NCI-H1105 (cell line): ENCODE measurements at regions not wholly inside any gene's neighbourhood (a gene's known extent, or its start where the extent isn't known, plus 50 kb on each side); places are given as distances from the start of the nearest gene placed in this dataset.
A peak's percentile ranks its signal among the peaks of the same experiment; 100 is the strongest.
"Not testable (repeated sequence)": the region's sequence is repeated elsewhere in the genome, so short reads cannot be mapped to it uniquely, and the experiment has no call there.

Source experiments
- DNase-seq: peaks from one replicate; lab custom pipeline; 2025; lab: John Stamatoyannopoulos, UW

DNA sequence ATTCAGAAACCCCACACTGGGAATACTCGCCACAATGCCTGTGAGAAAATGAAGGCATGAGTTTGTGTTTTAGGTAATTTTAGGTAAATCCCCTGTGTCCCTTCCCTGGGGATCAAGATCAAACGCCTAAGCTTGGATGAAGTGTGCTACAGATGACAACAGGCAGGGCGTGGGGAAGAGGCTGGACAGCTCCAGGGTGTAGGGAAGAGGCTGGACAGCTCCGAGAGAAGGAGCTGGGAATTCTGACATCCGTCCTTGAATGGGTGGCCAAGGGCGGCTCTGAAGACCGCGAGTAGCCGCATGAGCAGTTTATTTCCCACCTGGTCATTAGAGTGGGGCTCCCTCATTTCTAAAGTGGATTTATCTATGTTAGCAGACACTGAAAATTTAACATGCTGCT, 109.7 kb downstream of the RAMP3 start:
- no peak for DNase-seq

DNA sequence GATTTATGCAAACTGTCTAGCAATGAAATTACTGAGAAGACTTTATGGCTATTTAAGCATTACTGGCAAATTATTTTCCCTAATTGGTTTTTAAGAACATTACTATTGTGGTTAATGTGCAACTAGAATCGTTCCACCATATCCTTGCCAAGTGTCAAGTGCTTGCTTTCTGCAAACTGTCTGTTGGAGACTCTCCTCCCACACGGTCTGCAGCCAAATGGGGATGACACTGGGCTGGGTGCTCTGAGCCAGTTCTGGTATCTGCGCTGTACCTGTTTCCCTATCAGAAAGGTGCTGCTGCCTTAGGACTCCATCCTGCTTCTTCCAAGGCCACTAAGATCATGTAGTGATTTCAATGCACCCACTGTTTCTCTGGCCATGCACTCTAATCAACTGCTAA, 110.4 kb downstream of the RAMP3 start:
- peak; percentile 73 for DNase-seq

- DNase-seq = no peak
These were observed 111.6 kb downstream of the RAMP3 start for GRCh38 chr7:45269192-45269591.

DNA sequence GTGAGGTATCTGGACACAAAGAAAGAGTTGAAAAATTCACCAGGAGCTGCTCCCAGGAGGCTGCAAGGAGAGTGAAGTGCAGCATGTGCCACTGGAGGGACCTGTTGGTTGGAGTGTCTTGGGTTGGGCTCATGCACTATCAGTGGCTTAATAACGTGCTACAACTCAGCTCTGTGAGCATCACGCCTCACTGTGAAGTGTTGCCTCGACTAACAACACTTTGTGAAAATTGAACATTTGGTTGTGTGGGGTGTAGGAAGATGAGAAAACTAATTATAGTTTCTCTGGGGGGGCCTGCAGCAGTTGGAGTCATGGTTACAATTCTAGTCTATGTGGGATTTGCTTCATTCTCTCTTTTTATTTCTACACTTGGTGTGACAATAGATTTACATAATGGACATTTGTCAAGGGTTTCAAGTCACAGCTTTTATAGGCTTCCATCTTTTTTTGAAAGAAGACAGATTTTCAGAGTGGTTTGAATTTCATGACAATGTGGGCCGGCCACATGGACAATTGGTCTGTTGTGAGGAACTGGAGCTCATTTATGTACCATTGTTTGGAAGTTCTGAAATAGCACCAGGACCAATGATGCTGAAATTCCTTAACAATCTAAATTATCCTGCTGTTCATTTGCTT, 121.3 kb downstream of the RAMP3 start:
- no peak for DNase-seq

DNA sequence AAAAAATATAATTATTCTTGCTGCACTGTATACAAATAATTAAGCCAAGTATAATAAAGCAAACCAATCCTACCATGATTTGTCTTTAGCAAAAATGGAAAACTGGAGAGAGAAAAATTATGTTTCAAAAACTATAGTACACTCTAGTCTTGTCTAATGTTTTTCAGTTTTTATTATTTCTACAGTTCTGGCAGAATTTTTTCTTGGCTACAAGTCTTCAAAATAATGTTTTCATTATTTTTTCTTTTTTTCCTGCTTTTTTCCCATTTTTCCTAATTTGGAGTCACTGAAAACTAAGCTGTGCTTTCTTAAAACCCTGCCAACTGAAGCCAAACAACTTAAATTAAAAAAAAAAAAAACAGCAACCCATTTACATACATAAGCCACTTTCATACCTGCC, 132.0 kb downstream of the RAMP3 start:
- not testable (repeated sequence) for DNase-seq

DNA sequence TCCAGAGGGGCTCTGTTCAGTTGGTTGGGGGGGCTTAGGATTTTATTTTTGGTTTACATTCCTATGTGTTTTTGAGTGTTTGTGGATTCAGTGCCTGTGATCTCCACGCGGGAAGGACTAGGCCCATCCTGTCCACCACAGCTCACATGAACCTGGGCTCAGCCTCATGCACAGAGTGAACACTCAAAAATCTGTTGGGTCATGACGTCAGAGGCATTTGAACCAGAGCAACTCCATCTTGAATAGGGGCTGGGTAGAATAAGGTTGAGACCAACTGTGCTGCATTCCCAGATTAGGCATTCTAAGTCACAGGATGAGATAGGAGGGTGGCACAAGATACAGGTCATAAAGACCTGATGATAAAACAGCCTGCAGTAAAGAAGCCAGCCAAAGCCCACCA, 133.3 kb downstream of the RAMP3 start:
- no peak for DNase-seq

DNA sequence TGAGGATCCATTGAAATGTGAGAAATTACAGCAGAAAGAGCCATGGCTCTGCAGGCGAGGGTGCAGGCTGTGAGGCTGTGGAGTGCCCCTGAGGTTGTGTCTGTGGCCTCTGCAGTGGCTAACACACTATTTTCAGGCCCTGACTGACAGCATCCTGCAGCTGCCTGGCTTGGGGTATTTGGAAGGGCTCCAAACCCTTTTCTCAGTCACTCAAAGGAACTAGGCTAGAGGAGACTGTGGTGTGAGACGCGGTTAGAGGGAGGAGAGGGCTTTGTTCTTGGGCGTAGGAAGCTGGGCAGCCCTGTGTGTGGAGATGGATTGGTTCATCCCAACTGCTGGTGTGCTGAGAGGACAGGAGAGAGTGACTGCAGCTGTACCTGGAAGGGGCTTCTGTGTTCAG, 134.9 kb downstream of the RAMP3 start:
- no peak for DNase-seq

DNA sequence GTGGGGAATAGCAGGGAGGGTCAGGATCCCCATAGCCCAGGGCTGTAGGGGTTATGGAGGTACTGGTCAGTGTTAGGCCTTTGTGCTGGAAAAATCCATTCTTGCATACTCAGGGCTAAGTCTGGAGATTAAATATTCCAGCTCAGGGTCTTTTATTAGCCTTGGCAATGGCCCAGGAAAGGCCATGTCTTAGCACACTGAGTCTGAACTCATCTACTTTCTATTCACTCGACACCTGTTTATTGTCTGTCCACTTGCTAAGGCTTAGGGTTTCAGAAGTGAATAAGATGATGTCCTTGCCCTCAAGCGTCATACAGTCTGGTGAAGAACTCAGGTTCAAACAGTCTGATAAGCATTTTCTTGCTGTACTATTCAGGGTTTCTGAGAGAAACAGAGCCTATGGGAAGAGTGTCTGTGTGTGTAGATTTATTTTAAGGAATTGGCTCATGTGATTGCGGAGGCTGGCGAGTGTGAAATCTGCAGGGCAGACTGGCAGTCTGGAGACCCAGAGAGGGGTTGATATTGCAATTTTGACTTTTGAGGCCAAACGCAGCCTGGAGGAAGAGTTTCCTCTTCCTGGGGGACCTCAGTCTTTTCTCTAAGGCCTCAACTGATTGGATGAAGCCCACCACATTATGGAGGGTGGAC, 135.8 kb downstream of the RAMP3 start:
- no peak for DNase-seq

DNA sequence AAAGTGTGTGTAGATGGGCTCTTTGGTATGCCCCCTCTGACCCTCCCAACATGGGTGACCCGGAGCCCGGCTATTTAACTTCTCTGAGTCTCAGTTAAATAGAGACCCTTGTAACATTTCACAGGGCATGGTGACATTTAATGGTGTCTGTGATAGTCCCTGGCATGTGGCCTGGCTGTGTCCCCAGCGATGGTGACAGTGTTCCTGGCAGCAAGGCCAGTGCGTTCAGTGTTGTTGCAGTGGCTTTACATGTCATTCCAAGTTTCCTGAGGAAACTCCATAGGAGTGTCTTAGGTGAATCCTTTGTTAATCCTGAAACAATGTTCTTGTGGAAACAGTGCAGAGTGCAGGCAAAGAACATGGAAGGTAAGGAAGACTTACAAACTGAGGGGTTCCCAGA, 137.0 kb downstream of the RAMP3 start:
- DNase-seq = no peak

GRCh38 chr7:45295222-45295621, 137.6 kb downstream of the RAMP3 start:
- DNase-seq = no peak

GRCh38 chr7:45296748-45297147, 139.2 kb downstream of the RAMP3 start:
- no peak for DNase-seq

GRCh38 chr7:45306752-45307305, 149.2 kb downstream of the RAMP3 start:
- DNase-seq = no peak

- DNase-seq = no peak
These were observed 154.0 kb downstream of the RAMP3 start for GRCh38 chr7:45311597-45311996.

- DNase-seq = not testable (repeated sequence)
These were observed 157.9 kb downstream of the RAMP3 start for GRCh38 chr7:45315512-45315911.

- peak; percentile 39 for DNase-seq
These were observed 167.2 kb downstream of the RAMP3 start for GRCh38 chr7:45324683-45325237.

DNA sequence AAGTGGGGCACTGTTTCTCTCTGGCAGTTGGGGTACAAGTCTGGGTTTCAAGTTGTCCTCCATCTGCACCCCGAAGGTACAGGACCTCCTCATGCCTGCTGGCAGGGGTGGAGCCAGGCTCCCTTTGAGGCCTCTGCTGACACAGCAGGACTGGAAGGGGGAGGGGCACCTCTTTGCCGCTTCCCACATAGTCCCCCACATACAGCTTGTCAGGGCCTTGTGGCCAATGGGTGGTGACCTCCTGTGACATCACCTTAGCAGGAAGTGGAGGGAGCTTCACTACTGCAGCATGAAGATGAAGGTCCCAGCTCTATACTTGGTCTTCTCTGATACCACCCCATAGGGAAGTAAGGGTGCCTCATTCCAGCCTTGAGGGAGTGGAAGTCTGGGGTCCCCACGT, 167.8 kb downstream of the RAMP3 start:
- DNase-seq = no peak

DNA sequence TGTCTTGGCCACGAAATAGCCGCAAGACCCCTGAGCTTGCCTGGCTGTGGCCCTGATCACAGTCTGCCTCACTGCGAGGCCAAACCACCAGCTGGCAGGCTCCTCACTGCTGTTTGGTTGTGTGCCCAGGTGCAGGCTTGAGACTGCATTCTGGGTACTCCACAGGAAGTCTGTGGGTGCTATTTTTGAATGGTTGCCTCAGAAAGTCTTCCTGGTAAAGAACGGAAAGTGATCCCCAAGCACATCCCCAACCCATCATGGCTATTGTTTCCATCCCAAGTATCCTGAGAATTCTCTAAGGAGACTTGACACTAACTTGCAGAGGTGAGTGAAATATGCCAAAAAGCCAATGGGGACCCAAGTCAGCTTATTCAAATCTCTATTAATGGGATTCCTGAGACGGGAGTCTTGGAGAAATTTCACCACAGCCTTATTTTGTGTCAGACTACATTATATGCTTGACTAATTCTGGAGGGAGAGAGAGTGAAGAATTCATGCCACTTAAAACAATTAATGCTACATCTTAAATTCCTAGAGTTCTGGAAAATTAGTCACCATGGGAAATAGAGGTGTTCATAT, 170.9 kb downstream of the RAMP3 start:
- no peak for DNase-seq

DNA sequence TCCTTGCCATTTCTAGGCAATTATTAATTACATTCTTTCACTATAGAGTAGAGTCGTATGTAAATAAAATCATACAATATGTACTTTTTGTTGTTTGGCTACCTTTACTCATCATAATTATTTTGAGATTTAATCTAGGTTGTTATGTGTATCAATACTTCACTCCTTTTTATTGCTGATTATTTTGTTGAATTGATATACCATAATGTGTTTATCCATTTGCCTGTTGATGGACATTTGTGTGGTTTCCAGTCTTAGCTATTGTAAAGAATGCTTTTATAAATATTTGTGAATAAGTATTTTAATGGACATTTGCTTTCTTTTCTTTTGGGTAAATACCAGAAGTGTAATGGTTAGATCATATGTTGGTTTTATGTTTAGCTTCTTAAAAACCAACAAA, 174.0 kb downstream of the RAMP3 start:
- DNase-seq = no peak

GRCh38 chr7:45335024-45335423, 177.4 kb downstream of the RAMP3 start:
- not testable (repeated sequence) for DNase-seq

DNA sequence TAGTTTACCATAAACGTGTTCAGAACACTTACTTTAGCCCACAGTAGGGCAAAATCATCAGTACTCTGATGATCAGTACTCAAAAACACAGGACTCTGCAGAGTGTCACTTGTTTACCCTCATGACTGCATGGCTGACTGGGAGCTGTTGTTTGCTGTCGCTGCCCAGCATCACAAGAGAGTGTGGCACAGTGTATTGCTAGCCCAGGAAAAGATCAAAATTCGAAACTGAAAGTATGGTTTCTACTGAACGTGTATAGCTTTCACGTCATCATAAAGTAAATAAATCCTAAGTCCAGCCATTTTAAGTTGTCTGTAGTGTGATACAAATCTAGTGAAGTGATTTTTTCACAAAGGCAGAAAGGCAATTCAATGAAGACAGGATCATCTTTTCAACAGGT, 184.6 kb downstream of the RAMP3 start:
- no peak for DNase-seq

GRCh38 chr7:45343746-45344145, 186.2 kb downstream of the RAMP3 start:
- DNase-seq = no peak

GRCh38 chr7:45347804-45348203, 190.2 kb downstream of the RAMP3 start:
- DNase-seq = no peak

DNA sequence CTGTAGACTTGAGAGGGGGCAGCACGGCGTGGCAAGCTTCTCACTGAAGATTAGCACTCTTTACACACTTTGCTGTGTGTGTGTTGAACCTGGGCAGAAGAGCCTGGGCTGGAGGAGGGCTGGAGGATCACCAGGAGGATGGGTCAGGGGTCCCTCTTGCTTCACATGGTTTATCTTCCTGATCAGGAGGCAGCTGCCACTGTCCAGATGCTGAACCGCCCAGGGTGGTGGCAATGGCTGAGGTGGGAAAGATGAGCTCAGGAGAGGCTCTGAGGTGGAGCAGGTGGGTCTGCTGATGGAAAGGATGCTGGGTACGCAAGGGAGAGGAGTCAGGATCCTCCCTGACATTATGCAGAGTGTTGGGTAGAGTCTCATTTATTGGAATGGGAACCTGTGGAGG, 191.5 kb downstream of the RAMP3 start:
- DNase-seq = no peak
